GM12865 (cell line): ENCODE measurements at regions not wholly inside any gene's neighbourhood (a gene's known extent, or its start where the extent isn't known, plus 50 kb on each side); places are given as distances from the start of the nearest gene placed in this dataset.

Source experiments
- DNase-seq: peaks from one replicate; pipeline ENCODE4 v3.0.0; 2010; ENCODE audit warnings: low read depth
- H3K4me3 ChIP-seq: 2 replicates; pipeline ENCODE4 v1.5.1; 2011; ENCODE audit warnings: mild to moderate bottlenecking, low read depth, low read length, control low read depth
- CTCF ChIP-seq: IDR thresholded peaks from 2 replicates; pipeline ENCODE4 v1.5.1; 2011; ENCODE audit warnings: low read length, control low read depth, low read depth, inconsistent platforms; ENCODE audit not compliant: insufficient read depth; ENCODE audit errors: missing control alignments

DNA sequence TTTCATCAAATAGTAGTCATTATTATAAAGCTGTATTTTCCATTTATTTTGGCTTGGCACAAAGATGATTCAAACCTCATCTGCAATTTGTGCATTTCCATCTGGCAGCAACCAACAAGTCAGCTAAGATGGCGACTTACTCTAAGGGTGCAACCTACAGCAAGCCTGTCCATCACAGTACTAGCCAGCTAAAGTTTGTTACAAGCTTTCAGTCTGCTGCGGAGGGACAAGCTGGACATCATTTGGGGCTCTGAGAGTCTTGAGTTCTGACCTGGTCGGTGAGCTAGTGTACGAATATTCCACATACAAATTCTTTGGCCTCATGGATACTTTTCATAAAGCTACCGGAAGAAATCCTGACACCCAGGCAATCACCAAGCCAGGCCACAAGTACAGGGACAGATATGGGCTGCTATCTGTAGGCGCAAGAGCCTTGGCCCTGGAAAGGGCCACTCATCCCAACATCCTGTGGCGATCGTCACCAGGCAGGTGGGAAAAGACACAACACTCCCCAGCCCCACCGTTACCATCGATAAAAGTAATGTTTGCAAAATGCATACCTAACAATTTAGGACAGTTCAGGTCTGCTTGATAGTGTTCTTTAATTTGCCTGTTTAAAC lies 307.6 kb downstream of the SKIDA1 start:
- H3K4me3 ChIP-seq = no peak overlapping the region
- no peak for DNase-seq
- no peak for TF ChIP-seq CTCF

GRCh38 chr10:21217107-21217506 lies 308.4 kb downstream of the SKIDA1 start:
- DNase-seq = no peak
- TF ChIP-seq CTCF = no peak
- H3K4me3 ChIP-seq = no peak overlapping the region

- H3K4me3 ChIP-seq = no peak overlapping the region
- no peak for TF ChIP-seq CTCF
- no peak for DNase-seq
Observed at GRCh38 chr10:21214329-21214728, 311.2 kb downstream of the SKIDA1 start.

DNA sequence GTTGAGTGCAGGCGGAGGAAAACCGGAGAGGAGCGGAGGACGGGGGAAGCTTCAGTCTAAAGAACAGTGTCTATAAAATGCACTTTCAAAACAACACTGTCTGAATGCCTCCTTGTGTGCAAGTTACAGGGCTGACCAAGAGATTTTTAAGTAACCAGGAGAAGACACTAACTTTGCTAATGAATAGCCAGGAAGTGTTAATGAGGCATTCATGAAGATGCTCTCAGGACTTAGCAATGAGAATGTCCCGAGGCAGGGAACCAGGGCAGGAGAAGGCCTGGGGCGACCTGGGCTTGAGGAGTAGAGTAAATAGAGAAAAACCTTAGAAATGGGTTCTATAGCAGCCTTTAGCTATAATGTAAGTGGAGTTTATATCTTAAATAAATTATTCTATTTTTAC lies 312.1 kb downstream of the SKIDA1 start:
- no peak for DNase-seq
- no peak for TF ChIP-seq CTCF
- H3K4me3 ChIP-seq = no peak overlapping the region

DNA sequence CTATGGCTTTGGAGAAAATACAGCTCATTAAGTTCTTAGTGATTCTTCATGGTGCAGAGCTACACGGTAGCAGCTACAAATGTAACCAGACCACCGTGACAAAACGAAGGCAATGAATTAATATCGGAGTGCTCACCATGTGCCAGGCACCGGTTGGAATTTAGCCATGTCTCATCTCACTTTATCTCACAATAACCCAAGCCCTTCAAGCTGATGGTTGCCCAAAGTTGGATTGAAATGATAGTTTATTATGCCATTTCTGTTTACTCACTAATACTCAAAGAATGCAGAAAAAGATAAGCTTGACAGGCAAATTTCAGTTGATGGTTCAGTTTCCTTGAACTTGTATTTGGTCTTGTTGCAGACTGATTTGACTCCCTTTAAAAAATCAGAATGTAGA lies 312.6 kb downstream of the SKIDA1 start:
- DNase-seq = no peak
- TF ChIP-seq CTCF = no peak
- H3K4me3 ChIP-seq = no peak overlapping the region

DNA sequence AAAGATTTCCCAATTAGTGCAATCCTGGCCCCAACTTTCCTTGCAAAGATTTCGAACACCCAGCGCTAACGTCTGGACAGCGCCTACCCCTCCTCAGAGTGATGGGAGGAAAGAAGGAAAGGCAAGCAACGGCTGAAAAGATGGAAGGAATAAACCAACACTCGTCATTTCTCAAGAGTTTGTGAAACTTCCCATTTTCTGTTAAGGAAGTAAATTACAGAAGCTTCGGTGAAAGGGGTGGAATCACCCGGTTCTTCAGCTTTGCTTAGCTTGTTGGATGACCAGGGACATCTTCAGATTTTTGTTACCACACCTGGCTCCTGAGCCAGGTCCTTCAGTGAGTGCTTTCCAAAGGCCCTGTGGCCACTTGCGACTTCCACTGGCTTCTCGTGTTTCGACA lies 313.1 kb downstream of the SKIDA1 start:
- TF ChIP-seq CTCF = no peak
- no peak for DNase-seq
- no peak overlapping the region for H3K4me3 ChIP-seq

DNA sequence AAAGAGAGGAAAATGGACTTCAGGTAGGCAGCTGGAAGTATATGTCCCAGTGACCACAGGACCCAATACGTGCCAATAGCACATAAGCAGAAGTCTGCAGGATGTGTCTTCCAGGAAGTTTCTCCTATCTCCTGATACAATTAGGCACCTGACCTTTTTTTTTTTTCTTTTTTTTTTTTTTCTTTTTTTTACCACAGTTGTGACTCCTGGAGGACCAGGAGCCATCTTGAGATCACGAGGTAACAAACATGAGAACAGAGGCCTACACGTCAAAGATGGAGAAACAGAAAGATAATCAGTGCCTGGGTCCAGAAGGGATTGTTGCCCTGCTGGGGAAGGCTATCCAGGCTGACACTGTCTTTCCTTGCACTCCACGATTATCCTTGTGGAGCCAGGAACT lies 312.4 kb upstream of the NEBL start:
- TF ChIP-seq CTCF = no peak
- no peak for DNase-seq
- no peak overlapping the region for H3K4me3 ChIP-seq
